Sigmoid colon (tissue), 4 donors: ENCODE measurements at regions not wholly inside any gene's neighbourhood (a gene's known extent, or its start where the extent isn't known, plus 50 kb on each side); places are given as distances from the start of the nearest gene placed in this dataset.

ENCODE experiments used
- CTCF ChIP-seq, 4 experiments: fragments of 450-650 bp in 3 of 4; fragments of 200-600 bp in 1 of 4; IDR thresholded peaks; one replicate each; pipeline ENCODE4 v1.5.1; 2016 to 2019; ENCODE audit warnings: antibody characterized with exemption in 4 of 4, mild to moderate bottlenecking in 3 of 4, moderate library complexity in 2 of 4
- EP300 ChIP-seq, 4 donors: sonication (generic); formaldehyde crosslinking; IDR thresholded peaks; one replicate each; pipeline ENCODE4 v1.6.1; 2017; ENCODE audit warnings: antibody characterized with exemption in 4 of 4
- POLR2A ChIP-seq, 2 donors: fragments of 450-650 bp; IDR thresholded peaks; one replicate each; pipeline ENCODE4 v1.6.1; 2016; ENCODE audit warnings: antibody characterized with exemption in 2 of 2, mild to moderate bottlenecking in 2 of 2, moderate library complexity in 2 of 2

GRCh38 chr13:44809190-44809589 is 180.1 kb downstream of the NUFIP1 start:
- TF ChIP-seq EP300 (IDR thresholded peaks at IDR 0.05): no peak
- TF ChIP-seq CTCF (IDR thresholded peaks at IDR 0.05): no peak
- TF ChIP-seq POLR2A (IDR thresholded peaks at IDR 0.05): no peak
